ENCODE measurements at regions not wholly inside any gene's neighbourhood (a gene's known extent, or its start where the extent isn't known, plus 50 kb on each side); places are given as distances from the start of the nearest gene placed in this dataset.
A peak's percentile ranks its signal among the peaks of the same experiment; 100 is the strongest.

GRCh38 chr15:38062696-38063095 lies 128.3 kb downstream of the TMCO5A start:
- Histone ChIP-seq H3K27me3 (ENCODE audit: control insufficient read depth, insufficient read depth, low read length) (no peaks in the 10 kb centered on the region), H3K4me3 (ENCODE audit: low read depth, low read length) (no peak overlapping the region), H3K27ac (ENCODE audit: low read depth, low read length) (no peak overlapping the region), H3K9me3 (ENCODE audit: control insufficient read depth, insufficient read depth, low read length) (no peaks in the 10 kb centered on the region), H3K4me1 (ENCODE audit: control insufficient read depth, insufficient read depth, low read length) (peaks cover 41% of the 10 kb centered on the region), H3K9ac (ENCODE audit: low read depth, low read length) (no peak overlapping the region), H3K36me3 (ENCODE audit: control insufficient read depth, insufficient read depth, low read length) (no peaks in the 10 kb centered on the region)

GRCh38 chr15:38065721-38066345 lies 131.4 kb downstream of the TMCO5A start:
- H3K27me3 ChIP-seq (ENCODE audit: control insufficient read depth, insufficient read depth, low read length), result peaks cover 19% of the 10 kb centered on the region
- H3K36me3 ChIP-seq (ENCODE audit: control insufficient read depth, insufficient read depth, low read length), result no peaks in the 10 kb centered on the region
- H3K4me1 ChIP-seq (ENCODE audit: control insufficient read depth, insufficient read depth, low read length), result peaks cover 35% of the 10 kb centered on the region
- no peak overlapping the region for H3K4me3 ChIP-seq (ENCODE audit: low read depth, low read length)
- no peaks in the 10 kb centered on the region for H3K9me3 ChIP-seq (ENCODE audit: control insufficient read depth, insufficient read depth, low read length)
- no peak overlapping the region for H3K9ac ChIP-seq (ENCODE audit: low read depth, low read length)
- H3K27ac ChIP-seq (ENCODE audit: low read depth, low read length), result no peak overlapping the region

- Histone ChIP-seq H3K27me3 (ENCODE audit: control insufficient read depth, insufficient read depth, low read length) (peaks cover 27% of the 10 kb centered on the region), H3K27ac (ENCODE audit: low read depth, low read length) (no peak overlapping the region), H3K9me3 (ENCODE audit: control insufficient read depth, insufficient read depth, low read length) (no peaks in the 10 kb centered on the region), H3K4me1 (ENCODE audit: control insufficient read depth, insufficient read depth, low read length) (peaks cover 31% of the 10 kb centered on the region), H3K9ac (ENCODE audit: low read depth, low read length) (no peak overlapping the region), H3K36me3 (ENCODE audit: control insufficient read depth, insufficient read depth, low read length) (no peaks in the 10 kb centered on the region), H3K4me3 (ENCODE audit: low read depth, low read length) (no peak overlapping the region)
Observed at GRCh38 chr15:38066612-38067011, 132.2 kb downstream of the TMCO5A start.

- Histone ChIP-seq H3K4me3 (ENCODE audit: low read depth, low read length) (no peak overlapping the region), H3K27me3 (ENCODE audit: control insufficient read depth, insufficient read depth, low read length) (peaks cover 38% of the 10 kb centered on the region), H3K4me1 (ENCODE audit: control insufficient read depth, insufficient read depth, low read length) (peaks cover 45% of the 10 kb centered on the region)
Observed at GRCh38 chr15:38068626-38069391, 134.4 kb downstream of the TMCO5A start.

GRCh38 chr15:38069511-38070011 lies 135.1 kb downstream of the TMCO5A start:
- peaks cover 45% of the 10 kb centered on the region for H3K27me3 ChIP-seq (ENCODE audit: control insufficient read depth, insufficient read depth, low read length)

More at GRCh38 chr15:38068626-38069391, 134.4 kb downstream of the TMCO5A start:
- Histone ChIP-seq H3K9me3 (ENCODE audit: control insufficient read depth, insufficient read depth, low read length) (no peaks in the 10 kb centered on the region), H3K36me3 (ENCODE audit: control insufficient read depth, insufficient read depth, low read length) (no peaks in the 10 kb centered on the region), H3K27ac (ENCODE audit: low read depth, low read length) (peak overlapping the region; percentile 28), H3K9ac (ENCODE audit: low read depth, low read length) (no peak overlapping the region)

GRCh38 chr15:38070778-38071177 lies 136.3 kb downstream of the TMCO5A start:
- H3K9me3 ChIP-seq (ENCODE audit: control insufficient read depth, insufficient read depth, low read length), result no peaks in the 10 kb centered on the region
- H3K4me1 ChIP-seq (ENCODE audit: control insufficient read depth, insufficient read depth, low read length), result peaks cover 50% of the 10 kb centered on the region
- H3K27ac ChIP-seq (ENCODE audit: low read depth, low read length), result no peak overlapping the region
- peaks cover 57% of the 10 kb centered on the region for H3K27me3 ChIP-seq (ENCODE audit: control insufficient read depth, insufficient read depth, low read length)
- H3K9ac ChIP-seq (ENCODE audit: low read depth, low read length), result no peak overlapping the region
- no peak overlapping the region for H3K4me3 ChIP-seq (ENCODE audit: low read depth, low read length)
- no peaks in the 10 kb centered on the region for H3K36me3 ChIP-seq (ENCODE audit: control insufficient read depth, insufficient read depth, low read length)

More at GRCh38 chr15:38069511-38070011, 135.1 kb downstream of the TMCO5A start:
- Histone ChIP-seq H3K36me3 (ENCODE audit: control insufficient read depth, insufficient read depth, low read length) (no peaks in the 10 kb centered on the region), H3K9me3 (ENCODE audit: control insufficient read depth, insufficient read depth, low read length) (no peaks in the 10 kb centered on the region), H3K9ac (ENCODE audit: low read depth, low read length) (no peak overlapping the region), H3K4me1 (ENCODE audit: control insufficient read depth, insufficient read depth, low read length) (peaks cover 50% of the 10 kb centered on the region), H3K27ac (ENCODE audit: low read depth, low read length) (no peak overlapping the region), H3K4me3 (ENCODE audit: low read depth, low read length) (no peak overlapping the region)

GRCh38 chr15:38071211-38071972 lies 137.0 kb downstream of the TMCO5A start:
- H3K9ac ChIP-seq (ENCODE audit: low read depth, low read length), result no peak overlapping the region
- peaks cover 62% of the 10 kb centered on the region for H3K27me3 ChIP-seq (ENCODE audit: control insufficient read depth, insufficient read depth, low read length)
- no peak overlapping the region for H3K27ac ChIP-seq (ENCODE audit: low read depth, low read length)
- H3K4me1 ChIP-seq (ENCODE audit: control insufficient read depth, insufficient read depth, low read length), result peaks cover 43% of the 10 kb centered on the region
- no peaks in the 10 kb centered on the region for H3K36me3 ChIP-seq (ENCODE audit: control insufficient read depth, insufficient read depth, low read length)
- no peaks in the 10 kb centered on the region for H3K9me3 ChIP-seq (ENCODE audit: control insufficient read depth, insufficient read depth, low read length)
- H3K4me3 ChIP-seq (ENCODE audit: low read depth, low read length), result no peak overlapping the region

GRCh38 chr15:38072007-38072347 lies 137.5 kb downstream of the TMCO5A start:
- Histone ChIP-seq H3K4me3 (ENCODE audit: low read depth, low read length) (peak overlapping the region; percentile 70), H3K4me1 (ENCODE audit: control insufficient read depth, insufficient read depth, low read length) (peaks cover 42% of the 10 kb centered on the region), H3K27ac (ENCODE audit: low read depth, low read length) (peak overlapping the region; percentile 96), H3K36me3 (ENCODE audit: control insufficient read depth, insufficient read depth, low read length) (no peaks in the 10 kb centered on the region), H3K9ac (ENCODE audit: low read depth, low read length) (no peak overlapping the region), H3K27me3 (ENCODE audit: control insufficient read depth, insufficient read depth, low read length) (peaks cover 63% of the 10 kb centered on the region), H3K9me3 (ENCODE audit: control insufficient read depth, insufficient read depth, low read length) (no peaks in the 10 kb centered on the region)

GRCh38 chr15:38072348-38073177 lies 138.1 kb downstream of the TMCO5A start:
- H3K36me3 ChIP-seq (ENCODE audit: control insufficient read depth, insufficient read depth, low read length), result no peaks in the 10 kb centered on the region
- peak overlapping the region; percentile 96 for H3K27ac ChIP-seq (ENCODE audit: low read depth, low read length)
- H3K27me3 ChIP-seq (ENCODE audit: control insufficient read depth, insufficient read depth, low read length), result peaks cover 63% of the 10 kb centered on the region
- peak overlapping the region; percentile 70 for H3K4me3 ChIP-seq (ENCODE audit: low read depth, low read length)
- H3K9ac ChIP-seq (ENCODE audit: low read depth, low read length), result peak overlapping the region; percentile 69
- no peaks in the 10 kb centered on the region for H3K9me3 ChIP-seq (ENCODE audit: control insufficient read depth, insufficient read depth, low read length)
- H3K4me1 ChIP-seq (ENCODE audit: control insufficient read depth, insufficient read depth, low read length), result peaks cover 48% of the 10 kb centered on the region

GRCh38 chr15:38073178-38073946 lies 138.9 kb downstream of the TMCO5A start:
- peak overlapping the region; percentile 96 for H3K27ac ChIP-seq (ENCODE audit: low read depth, low read length)
- peak overlapping the region; percentile 69 for H3K9ac ChIP-seq (ENCODE audit: low read depth, low read length)
- no peaks in the 10 kb centered on the region for H3K36me3 ChIP-seq (ENCODE audit: control insufficient read depth, insufficient read depth, low read length)
- peak overlapping the region; percentile 70 for H3K4me3 ChIP-seq (ENCODE audit: low read depth, low read length)
- peaks cover 63% of the 10 kb centered on the region for H3K27me3 ChIP-seq (ENCODE audit: control insufficient read depth, insufficient read depth, low read length)
- H3K4me1 ChIP-seq (ENCODE audit: control insufficient read depth, insufficient read depth, low read length), result peaks cover 47% of the 10 kb centered on the region
- no peaks in the 10 kb centered on the region for H3K9me3 ChIP-seq (ENCODE audit: control insufficient read depth, insufficient read depth, low read length)

Data from HUES48 (cell line).